IMR-90 (cell line): ENCODE measurements at regions not wholly inside any gene's neighbourhood (a gene's known extent, or its start where the extent isn't known, plus 50 kb on each side); places are given as distances from the start of the nearest gene placed in this dataset.
A peak's percentile ranks its signal among the peaks of the same experiment; 100 is the strongest.

Experiments used
- ATAC-seq: fragments of 200-7000 bp; cut with Tn5 transposase; 2 replicates; pipeline ENCODE4 v1.9.1; 2020; ENCODE audit warnings: low read depth, mild to moderate bottlenecking, moderate library complexity
- BruUV-seq: library from RNA; stranded (reverse); fragments of 400-500 nt; replicated peaks from 2 replicates; lab custom pipeline; 2021; lab: Mats Ljungman, UMichigan
- CTCF ChIA-PET: fragments of 300-600 bp; formaldehyde crosslinking; extraction: SDS; loops from one replicate; lab custom pipeline; 2021; ENCODE audit warnings: antibody characterized with exemption; lab: Yijun Ruan, JAX
- POLR2A ChIA-PET: fragments of 300-600 bp; sonication (Branson Sonifier 250); formaldehyde crosslinking; loops from one replicate; lab custom pipeline; 2022; ENCODE audit warnings: antibody characterized with exemption; ENCODE audit not compliant: unreplicated experiment; lab: Charles Lee
- DNase-seq: peaks from one replicate; pipeline ENCODE4 v3.0.0; 2013
- H2AFZ ChIP-seq: replicated peaks from 2 replicates; pipeline ENCODE3; 2013; ENCODE audit warnings: low read length, mild to moderate bottlenecking; ENCODE audit not compliant: poor library complexity
- H2AK5ac ChIP-seq: 2 replicates; pipeline ENCODE4 v1.6.1; 2013; ENCODE audit warnings: low read depth, low read length, inconsistent platforms
- H2AK9ac ChIP-seq: replicated peaks from 2 replicates; pipeline ENCODE3; 2013; ENCODE audit warnings: mild to moderate bottlenecking, low read depth, low read length, moderate library complexity; ENCODE audit not compliant: poor library complexity
- H2BK120ac ChIP-seq: 2 replicates; pipeline ENCODE4 v1.6.1; 2013; ENCODE audit warnings: low read depth, low read length, inconsistent platforms
- H2BK15ac ChIP-seq: 3 replicates; pipeline ENCODE4 v1.6.1; 2013; ENCODE audit warnings: low read depth, low read length, inconsistent platforms
- H2BK20ac ChIP-seq: 2 replicates; pipeline ENCODE4 v1.6.1; 2013; ENCODE audit warnings: low read depth, mild to moderate bottlenecking, inconsistent platforms, low read length, moderate library complexity
- H2BK5ac ChIP-seq: 2 replicates; pipeline ENCODE4 v1.6.1; 2013; ENCODE audit warnings: mild to moderate bottlenecking, low read depth, low read length, inconsistent platforms; ENCODE audit not compliant: poor library complexity, severe bottlenecking
- H3K14ac ChIP-seq: replicated peaks from 2 replicates; pipeline ENCODE4 v1.6.1; 2013; ENCODE audit warnings: low read depth, low read length, inconsistent platforms
- H3K18ac ChIP-seq: 2 replicates; pipeline ENCODE4 v1.6.1; 2013; ENCODE audit warnings: low read depth, low read length, control low read depth
- H3K23ac ChIP-seq: 2 replicates; pipeline ENCODE4 v1.6.1; 2013; ENCODE audit warnings: low read depth, low read length, inconsistent platforms
- H3K27ac ChIP-seq: 2 replicates; pipeline ENCODE4 v1.5.1; 2013; ENCODE audit warnings: mild to moderate bottlenecking, control low read depth, low read length; ENCODE audit not compliant: insufficient read depth
- H3K27me3 ChIP-seq: 2 replicates; pipeline ENCODE4 v1.6.1; 2013; ENCODE audit warnings: low read length; ENCODE audit not compliant: control insufficient read depth, insufficient read depth
- H3K36me3 ChIP-seq: 2 replicates; pipeline ENCODE4 v1.6.1; 2013; ENCODE audit warnings: low read length, mixed read lengths; ENCODE audit not compliant: control insufficient read depth, insufficient read depth
- H3K4ac ChIP-seq: 2 replicates; pipeline ENCODE4 v1.6.1; 2013; ENCODE audit warnings: low read depth, low read length, inconsistent platforms
- H3K4me1 ChIP-seq: 2 replicates; pipeline ENCODE4 v1.6.1; 2013; ENCODE audit warnings: low read length, mixed read lengths; ENCODE audit not compliant: control insufficient read depth, insufficient read depth
- H3K4me2 ChIP-seq: 2 replicates; pipeline ENCODE4 v1.6.1; 2013; ENCODE audit warnings: low read depth, mild to moderate bottlenecking, control low read depth, low read length, moderate library complexity
- H3K4me3 ChIP-seq: 2 replicates; pipeline ENCODE4 v1.5.1; 2013; ENCODE audit warnings: low read depth, mild to moderate bottlenecking, control low read depth, low read length, moderate library complexity; ENCODE audit not compliant: insufficient read depth
- H3K56ac ChIP-seq: 2 replicates; pipeline ENCODE4 v1.6.1; 2013; ENCODE audit warnings: low read length, inconsistent platforms; ENCODE audit not compliant: insufficient read depth; ENCODE audit errors: extremely low read depth
- H3K79me1 ChIP-seq, 2 experiments: 2 replicates each; pipeline ENCODE4 v1.6.1; 2013; ENCODE audit warnings: low read length in 2 of 2, inconsistent platforms in 1 of 2, low read depth in 1 of 2
- H3K9ac ChIP-seq: 2 replicates; pipeline ENCODE4 v1.6.1; 2013; ENCODE audit warnings: low read depth, low read length, control low read depth
- H3K9me1 ChIP-seq: 2 replicates; pipeline ENCODE4 v1.6.1; 2013; ENCODE audit warnings: low read length, inconsistent platforms; ENCODE audit not compliant: insufficient read depth
- H3K9me3 ChIP-seq: 2 replicates; pipeline ENCODE4 v1.6.1; 2013; ENCODE audit warnings: low read length; ENCODE audit not compliant: control insufficient read depth, insufficient read depth
- H4K20me1 ChIP-seq: 2 replicates; pipeline ENCODE4 v1.6.1; 2013; ENCODE audit warnings: low read length, inconsistent platforms; ENCODE audit not compliant: insufficient read depth
- H4K5ac ChIP-seq: 2 replicates; pipeline ENCODE4 v1.6.1; 2013; ENCODE audit warnings: mild to moderate bottlenecking, low read depth, low read length, control low read depth
- H4K8ac ChIP-seq, 2 experiments: 2 replicates each; pipeline ENCODE4 v1.6.1; 2013; ENCODE audit warnings: low read depth in 2 of 2, low read length in 2 of 2, control low read depth in 1 of 2, inconsistent platforms in 1 of 2
- H4K91ac ChIP-seq: 2 replicates; pipeline ENCODE4 v1.6.1; 2013; ENCODE audit warnings: low read depth, low read length, inconsistent platforms; ENCODE audit not compliant: insufficient read depth
- BHLHE40 ChIP-seq: fragments of 150-350 bp; IDR thresholded peaks from 2 replicates; pipeline ENCODE4 v1.6.1; 2016; ENCODE audit warnings: mild to moderate bottlenecking, low read depth, low read length
- CEBPB ChIP-seq: IDR thresholded peaks from 2 replicates; pipeline ENCODE4 v1.6.1; 2012; ENCODE audit warnings: low read depth, low read length, improper control_type of control experiment
- CHD1 ChIP-seq: IDR thresholded peaks from 2 replicates; pipeline ENCODE4 v1.6.1; 2012; ENCODE audit warnings: low read depth, low read length, improper control_type of control experiment
- CTCF ChIP-seq: conservative IDR thresholded peaks from 2 replicates; pipeline ENCODE4 v1.5.1; 2012; ENCODE audit warnings: mild to moderate bottlenecking, low read depth, low read length, improper control_type of control experiment
- FOS ChIP-seq: fragments of 150-350 bp; IDR thresholded peaks from 2 replicates; pipeline ENCODE4 v1.6.1; 2016; ENCODE audit warnings: low read depth, low read length
- MAFK ChIP-seq: IDR thresholded peaks from 2 replicates; pipeline ENCODE4 v1.6.1; 2012; ENCODE audit warnings: low read depth, low read length, improper control_type of control experiment
- MAZ ChIP-seq: IDR thresholded peaks from 2 replicates; pipeline ENCODE4 v1.6.1; 2012; ENCODE audit warnings: low read depth, mild to moderate bottlenecking, low read length, improper control_type of control experiment, moderate library complexity, borderline replicate concordance
- MXI1 ChIP-seq: IDR thresholded peaks from 2 replicates; pipeline ENCODE4 v1.6.1; 2012; ENCODE audit warnings: low read depth, mild to moderate bottlenecking, low read length, moderate library complexity, borderline replicate concordance
- NFE2L2 ChIP-seq: fragments of 150-350 bp; IDR thresholded peaks from 2 replicates; pipeline ENCODE4 v1.6.1; 2016; ENCODE audit warnings: low read depth, mild to moderate bottlenecking, low read length
- POLR2A ChIP-seq: IDR thresholded peaks from 2 replicates; pipeline ENCODE4 v1.6.1; 2012; ENCODE audit warnings: mild to moderate bottlenecking, low read depth, low read length
- RAD21 ChIP-seq: IDR thresholded peaks from 2 replicates; pipeline ENCODE4 v1.6.1; 2012; ENCODE audit warnings: low read length, improper control_type of control experiment
- RCOR1 ChIP-seq: IDR thresholded peaks from 2 replicates; pipeline ENCODE4 v1.6.1; 2012; ENCODE audit warnings: mild to moderate bottlenecking, low read length, improper control_type of control experiment; ENCODE audit not compliant: insufficient replicate concordance
- RFX5 ChIP-seq: IDR thresholded peaks from 2 replicates; pipeline ENCODE4 v1.8.0; 2012; ENCODE audit warnings: low read depth, mild to moderate bottlenecking, low read length, moderate library complexity
- SMC3 ChIP-seq: fragments of 150-350 bp; IDR thresholded peaks from 2 replicates; pipeline ENCODE4 v1.6.1; 2016; ENCODE audit warnings: low read depth, mild to moderate bottlenecking, antibody characterized with exemption, low read length, moderate library complexity
- USF2 ChIP-seq: fragments of 150-350 bp; IDR thresholded peaks from 2 replicates; pipeline ENCODE4 v1.6.1; 2017; ENCODE audit warnings: mild to moderate bottlenecking, antibody characterized with exemption, low read length, low read depth
- WGBS, 2 experiments: methylation state at CpG; one replicate each; pipeline versions ENCODE4 v1.1.5 to v1.1.7; 2013; ENCODE audit warnings: missing lambda C conversion rate in 2 of 2; ENCODE audit not compliant: insufficient read length in 1 of 2; ENCODE audit errors: extremely low coverage in 2 of 2; 5-methylcytosine and 5-hydroxymethylcytosine counted together
- dilution Hi-C: fragments of 300-500 bp; cut with HindIII; formaldehyde crosslinking; loops from one replicate; pipeline ENCODE4 v1.14.3; 2018; ENCODE audit warnings: low sequenced_read_pairs; ENCODE audit not compliant: unreplicated experiment
- in situ Hi-C: fragments of 300-500 bp; cut with MboI; formaldehyde crosslinking; loops from 3 replicates; pipeline ENCODE4 v1.14.3; 2019; ENCODE audit warnings: low sequenced_read_pairs, inconsistent platforms, mixed read lengths
- intact Hi-C: fragments of 100-400 bp; cut with micrococcal nuclease; formaldehyde crosslinking; loops from 2 replicates; pipeline ENCODE4 v1.10.0; 2022
- TF ChIP-seq, protein P1 (sequence below): fragments of 150-350 bp; IDR thresholded peaks from 2 replicates; pipeline ENCODE4 v1.6.1; 2016; ENCODE audit warnings: low read depth, mild to moderate bottlenecking, low read length, moderate library complexity, borderline replicate concordance

DNA sequence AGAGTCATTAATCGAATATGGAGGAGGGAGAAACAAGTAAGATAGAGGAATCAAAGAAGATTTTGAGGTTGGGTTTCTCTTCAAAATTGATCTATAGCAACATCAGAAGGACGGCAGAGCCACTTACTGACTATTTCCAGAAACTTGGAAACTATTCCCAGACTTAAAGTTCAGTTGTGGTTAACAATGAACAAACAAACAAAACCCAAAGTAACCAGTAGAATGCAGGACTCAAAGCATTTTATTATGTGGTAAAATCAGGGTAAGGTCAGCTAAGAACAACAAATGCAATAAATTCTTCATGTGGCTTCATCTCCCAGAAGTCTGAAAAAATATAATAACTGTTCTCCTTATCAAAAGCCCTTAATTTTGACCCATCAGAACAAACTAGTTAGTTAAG lies 54.9 kb upstream of the OSMR start:
- POLR2A ChIA-PET = no interaction called here
- CTCF ChIA-PET = interaction anchor here (1.3 kb wide), 1 partner anchor 349 kb away, joined by 3 read pairs; no protein-coding TSS in a partner anchor
- H3K4me3 ChIP-seq = no peak overlapping the region
- no peak overlapping the region for H4K91ac ChIP-seq
- dilution Hi-C loops = no loop called here
- no peak overlapping the region for H2AFZ ChIP-seq
- no peaks in the 10 kb centered on the region for H3K9me1 ChIP-seq
- no peaks in the 10 kb centered on the region for H4K20me1 ChIP-seq
- H3K4ac ChIP-seq = no peak overlapping the region
- H2BK5ac ChIP-seq = no peak overlapping the region
- H3K23ac ChIP-seq = no peak overlapping the region
- peaks cover 4% of the 10 kb centered on the region; the same call in 1 of the 2 replicates for H3K4me1 ChIP-seq
- TF ChIP-seq CHD1 = no peak
- TF ChIP-seq BHLHE40 = no peak
- TF ChIP-seq CEBPB = no peak
- no peak for TF ChIP-seq MAZ
- TF ChIP-seq RAD21 = no peak
- TF ChIP-seq RCOR1 = no peak
- no peak for TF ChIP-seq FOS
- TF ChIP-seq POLR2A = no peak
- no peak for TF ChIP-seq SMC3
- TF ChIP-seq USF2 = no peak
- no peak for TF ChIP-seq MXI1
- TF ChIP-seq, protein P1, sequence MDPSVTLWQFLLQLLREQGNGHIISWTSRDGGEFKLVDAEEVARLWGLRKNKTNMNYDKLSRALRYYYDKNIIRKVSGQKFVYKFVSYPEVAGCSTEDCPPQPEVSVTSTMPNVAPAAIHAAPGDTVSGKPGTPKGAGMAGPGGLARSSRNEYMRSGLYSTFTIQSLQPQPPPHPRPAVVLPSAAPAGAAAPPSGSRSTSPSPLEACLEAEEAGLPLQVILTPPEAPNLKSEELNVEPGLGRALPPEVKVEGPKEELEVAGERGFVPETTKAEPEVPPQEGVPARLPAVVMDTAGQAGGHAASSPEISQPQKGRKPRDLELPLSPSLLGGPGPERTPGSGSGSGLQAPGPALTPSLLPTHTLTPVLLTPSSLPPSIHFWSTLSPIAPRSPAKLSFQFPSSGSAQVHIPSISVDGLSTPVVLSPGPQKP = no peak
- no peak for TF ChIP-seq NFE2L2
- no peak for TF ChIP-seq MAFK
- TF ChIP-seq RFX5 = no peak
- TF ChIP-seq CTCF = no peak
- ATAC-seq (peak; percentile 61), DNase-seq (no peak)
- no peak overlapping the region for H2AK5ac ChIP-seq
- no peak overlapping the region for H4K5ac ChIP-seq
- no peak overlapping the region for H3K14ac ChIP-seq
- no peak overlapping the region for H3K56ac ChIP-seq
- no peaks in the 10 kb centered on the region for H3K79me1 ChIP-seq
- no peak overlapping the region for H2BK20ac ChIP-seq
- 0 to 100% methylated on average over 1 of the region's 2 CpGs for WGBS, 2 experiments
- in situ Hi-C loops = no loop called here
- no peak overlapping the region for H4K8ac ChIP-seq
- H2AK9ac ChIP-seq = no peak overlapping the region
- intact Hi-C loops = no loop called here
- H3K18ac ChIP-seq = no peak overlapping the region
- H3K4me2 ChIP-seq = no peak overlapping the region
- no peaks in the 10 kb centered on the region for H3K36me3 ChIP-seq
- H3K9ac ChIP-seq = no peak overlapping the region
- H3K9me3 ChIP-seq = peaks cover 4% of the 10 kb centered on the region
- BruUV-seq = no TSS peak
- H2BK15ac ChIP-seq = no peak overlapping the region
- no peak overlapping the region for H3K27ac ChIP-seq
- H3K27me3 ChIP-seq = peaks cover 4% of the 10 kb centered on the region; the same call in 1 of the 2 replicates
- no peak overlapping the region for H2BK120ac ChIP-seq
